ENCODE measurements at regions not wholly inside any gene's neighbourhood (a gene's known extent, or its start where the extent isn't known, plus 50 kb on each side); places are given as distances from the start of the nearest gene placed in this dataset.

DNA sequence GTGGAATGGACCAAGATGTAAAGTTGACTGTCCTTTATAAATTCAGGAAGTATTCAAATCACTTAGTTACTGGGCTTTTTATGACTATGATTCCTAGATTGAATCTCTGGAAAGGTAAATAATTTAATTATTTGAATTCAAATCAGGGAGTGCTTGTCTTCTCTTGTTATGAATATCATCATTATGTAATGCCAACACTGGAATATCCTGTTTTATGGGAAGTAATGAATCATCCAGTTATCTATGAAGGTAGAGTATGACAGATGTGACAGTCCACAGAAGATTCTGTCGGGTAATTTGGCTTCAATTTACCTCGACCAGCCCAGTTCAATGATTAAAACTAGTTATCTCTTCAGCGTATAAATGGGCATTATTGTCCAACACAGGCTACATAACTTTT, 141.0 kb upstream of the NUDT12 start:
- Histone ChIP-seq H3K56ac (ENCODE audit: extremely low read depth, insufficient read depth, low read length) (no peak overlapping the region), H2AFZ (replicated peaks; ENCODE audit: low read length, poor library complexity) (no peak overlapping the region), H3K4me3 (ENCODE audit: insufficient read depth, low read depth, low read length) (no peak overlapping the region), H3K4ac (ENCODE audit: low read depth, low read length) (no peak overlapping the region), H2BK5ac (ENCODE audit: low read depth, low read length, poor library complexity, severe bottlenecking) (no peak overlapping the region), H3K4me2 (ENCODE audit: low read depth, low read length) (no peak overlapping the region), H3K27ac (ENCODE audit: insufficient read depth, low read length) (no peak overlapping the region), H4K91ac (ENCODE audit: insufficient read depth, low read depth, low read length) (no peak overlapping the region), H3K23ac (ENCODE audit: low read depth, low read length) (no peak overlapping the region), H2AK5ac (ENCODE audit: low read depth, low read length) (no peak overlapping the region), H2BK120ac (ENCODE audit: low read depth, low read length) (no peak overlapping the region), H3K18ac (ENCODE audit: low read depth, low read length) (no peak overlapping the region), H2AK9ac (replicated peaks; ENCODE audit: low read depth, low read length, poor library complexity) (no peak overlapping the region), H3K9ac (ENCODE audit: low read depth, low read length) (no peak overlapping the region), H4K8ac (ENCODE audit: low read depth in 2 of 2, low read length in 2 of 2) (no peak overlapping the region), H3K14ac (replicated peaks; ENCODE audit: low read depth, low read length) (no peak overlapping the region), H2BK15ac (ENCODE audit: low read depth, low read length) (no peak overlapping the region), H3K36me3 (ENCODE audit: control insufficient read depth, insufficient read depth, low read length) (no peaks in the 10 kb centered on the region), H3K9me3 (ENCODE audit: control insufficient read depth, insufficient read depth, low read length) (no peaks in the 10 kb centered on the region), H2BK20ac (ENCODE audit: low read depth, low read length) (no peak overlapping the region), H3K79me1 (ENCODE audit: low read depth in 1 of 2, low read length in 2 of 2) (no peaks in the 10 kb centered on the region), H3K27me3 (ENCODE audit: control insufficient read depth, insufficient read depth, low read length) (no peaks in the 10 kb centered on the region), H3K9me1 (ENCODE audit: insufficient read depth, low read length) (no peaks in the 10 kb centered on the region), H4K5ac (ENCODE audit: low read depth, low read length) (no peak overlapping the region), H3K4me1 (ENCODE audit: control insufficient read depth, insufficient read depth, low read length) (no peaks in the 10 kb centered on the region), H4K20me1 (ENCODE audit: insufficient read depth, low read length) (no peaks in the 10 kb centered on the region)
- in situ Hi-C loops (cut with MboI; ENCODE audit: low sequenced_read_pairs) (no loop called here), intact Hi-C loops (cut with micrococcal nuclease) (no loop called here), dilution Hi-C loops (cut with HindIII; ENCODE audit: low sequenced_read_pairs, unreplicated experiment) (no loop called here)
- no TSS peak for BruUV-seq (replicated peaks)
- CTCF ChIA-PET, result interaction anchor here (0.7 kb wide), 1 partner anchor 31 kb away, joined by 3 read pairs; no protein-coding TSS in a partner anchor
- DNase-seq (no peak), ATAC-seq (ENCODE audit: low read depth) (no peak)
- no CpG with 5 or more reads among the region's 3 CpGs for WGBS, 2 experiments (ENCODE audit: extremely low coverage in 2 of 2, insufficient read length in 1 of 2)
- POLR2A ChIA-PET (ENCODE audit: unreplicated experiment), result no interaction called here
- TF ChIP-seq SMC3 (IDR thresholded peaks at IDR 0.05; ENCODE audit: low read depth, low read length) (no peak), MXI1 (IDR thresholded peaks at IDR 0.05; ENCODE audit: borderline replicate concordance, low read depth, low read length) (no peak), CEBPB (IDR thresholded peaks at IDR 0.05; ENCODE audit: low read depth, low read length) (no peak)
- TF ChIP-seq, protein P1, sequence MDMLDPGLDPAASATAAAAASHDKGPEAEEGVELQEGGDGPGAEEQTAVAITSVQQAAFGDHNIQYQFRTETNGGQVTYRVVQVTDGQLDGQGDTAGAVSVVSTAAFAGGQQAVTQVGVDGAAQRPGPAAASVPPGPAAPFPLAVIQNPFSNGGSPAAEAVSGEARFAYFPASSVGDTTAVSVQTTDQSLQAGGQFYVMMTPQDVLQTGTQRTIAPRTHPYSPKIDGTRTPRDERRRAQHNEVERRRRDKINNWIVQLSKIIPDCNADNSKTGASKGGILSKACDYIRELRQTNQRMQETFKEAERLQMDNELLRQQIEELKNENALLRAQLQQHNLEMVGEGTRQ (IDR thresholded peaks at IDR 0.05; ENCODE audit: low read depth, low read length), result no peak

All from IMR-90 (cell line).